Left ventricle myocardium inferior (tissue), 1 donor: ENCODE measurements at regions not wholly inside any gene's neighbourhood (a gene's known extent, or its start where the extent isn't known, plus 50 kb on each side); places are given as distances from the start of the nearest gene placed in this dataset.

Source experiments
- DNase-seq: peaks from one replicate; pipeline ENCODE4 v3.0.0-alpha.2; 2020
- H3K27ac ChIP-seq: fragments of 200-600 bp; replicated peaks from 2 replicates; pipeline ENCODE4 v1.8.0; 2021
- H3K27me3 ChIP-seq: fragments of 200-600 bp; 2 replicates; pipeline ENCODE4 v1.8.0; 2021; ENCODE audit warnings: low read depth
- H3K36me3 ChIP-seq: fragments of 200-600 bp; 2 replicates; pipeline ENCODE4 v1.8.0; 2021
- H3K4me1 ChIP-seq: fragments of 200-600 bp; 2 replicates; pipeline ENCODE4 v1.8.0; 2021
- H3K4me3 ChIP-seq: fragments of 200-600 bp; 2 replicates; pipeline ENCODE4 v1.8.0; 2021; ENCODE audit warnings: mild to moderate bottlenecking, moderate library complexity
- H3K9me3 ChIP-seq: fragments of 200-600 bp; replicated peaks from 2 replicates; pipeline ENCODE4 v1.8.0; 2021
- intact Hi-C: fragments of 100-400 bp; cut with micrococcal nuclease; formaldehyde crosslinking; loops from one replicate; pipeline ENCODE4 v1.11.0; 2022
- TF ChIP-seq, protein P1 (sequence below): fragments of 200-600 bp; IDR thresholded peaks from 2 replicates; pipeline ENCODE4 v1.8.0; 2021; ENCODE audit warnings: antibody characterized with exemption, mild to moderate bottlenecking, borderline replicate concordance
- donor health status: DM: no; HTN: yes; CAD: no; lungs with severe emphysema.

DNA sequence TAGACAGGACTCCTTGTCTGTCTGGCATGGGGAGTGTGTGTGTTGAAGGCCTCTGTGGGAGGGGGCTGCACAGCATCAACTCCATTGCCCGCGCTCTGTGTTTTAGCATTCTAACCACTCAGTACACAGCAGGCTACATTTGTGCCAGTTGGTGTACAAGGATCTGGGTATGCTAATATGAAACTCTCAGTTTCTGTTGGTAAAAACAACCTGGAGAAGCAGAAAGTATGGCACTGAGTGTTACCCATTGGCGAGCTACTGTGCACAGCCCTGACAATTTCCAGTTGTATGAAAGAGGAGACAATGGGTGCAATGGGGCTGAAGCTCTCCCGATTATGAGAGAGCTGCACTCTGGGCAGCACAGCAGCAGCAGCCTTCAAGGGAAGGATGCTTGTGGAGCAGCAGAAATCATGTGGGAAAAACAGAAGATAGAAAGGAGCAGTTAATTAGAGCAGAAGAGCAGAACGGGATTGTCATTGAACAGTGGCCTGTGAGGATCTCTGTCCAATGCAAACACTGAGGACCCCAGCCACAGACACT, 443.6 kb downstream of the CBLN2 start:
- intact Hi-C loops = no loop called here
- Histone ChIP-seq H3K4me3 (no peak overlapping the region), H3K36me3 (no peaks in the 10 kb centered on the region), H3K27ac (no peak overlapping the region), H3K4me1 (no peaks in the 10 kb centered on the region), H3K27me3 (no peaks in the 10 kb centered on the region), H3K9me3 (no peaks in the 10 kb centered on the region)
- TF ChIP-seq, protein P1, sequence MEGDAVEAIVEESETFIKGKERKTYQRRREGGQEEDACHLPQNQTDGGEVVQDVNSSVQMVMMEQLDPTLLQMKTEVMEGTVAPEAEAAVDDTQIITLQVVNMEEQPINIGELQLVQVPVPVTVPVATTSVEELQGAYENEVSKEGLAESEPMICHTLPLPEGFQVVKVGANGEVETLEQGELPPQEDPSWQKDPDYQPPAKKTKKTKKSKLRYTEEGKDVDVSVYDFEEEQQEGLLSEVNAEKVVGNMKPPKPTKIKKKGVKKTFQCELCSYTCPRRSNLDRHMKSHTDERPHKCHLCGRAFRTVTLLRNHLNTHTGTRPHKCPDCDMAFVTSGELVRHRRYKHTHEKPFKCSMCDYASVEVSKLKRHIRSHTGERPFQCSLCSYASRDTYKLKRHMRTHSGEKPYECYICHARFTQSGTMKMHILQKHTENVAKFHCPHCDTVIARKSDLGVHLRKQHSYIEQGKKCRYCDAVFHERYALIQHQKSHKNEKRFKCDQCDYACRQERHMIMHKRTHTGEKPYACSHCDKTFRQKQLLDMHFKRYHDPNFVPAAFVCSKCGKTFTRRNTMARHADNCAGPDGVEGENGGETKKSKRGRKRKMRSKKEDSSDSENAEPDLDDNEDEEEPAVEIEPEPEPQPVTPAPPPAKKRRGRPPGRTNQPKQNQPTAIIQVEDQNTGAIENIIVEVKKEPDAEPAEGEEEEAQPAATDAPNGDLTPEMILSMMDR = no peak
- DNase-seq = no peak

DNA sequence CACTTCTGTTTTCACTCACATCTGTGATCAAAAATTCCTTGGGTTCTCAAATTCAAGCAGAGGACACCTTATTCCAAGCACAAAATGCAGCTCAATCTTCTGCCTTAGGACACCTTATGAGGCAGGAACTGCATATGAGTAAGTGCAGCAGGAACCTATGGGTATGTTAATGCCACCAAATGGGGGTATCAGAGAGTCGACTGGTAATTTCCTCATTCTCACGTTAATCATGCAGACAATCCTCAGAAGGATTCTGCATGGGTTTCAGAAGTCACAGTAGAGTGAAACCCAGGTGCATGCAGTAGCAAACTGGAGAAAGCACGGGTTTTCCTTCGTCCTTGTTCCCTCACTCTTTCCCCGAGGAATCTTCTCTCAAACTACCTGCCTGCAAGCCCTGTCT, 452.8 kb downstream of the CBLN2 start:
- TF ChIP-seq, protein P1 = no peak
- Histone ChIP-seq H3K9me3 (no peaks in the 10 kb centered on the region), H3K27ac (no peak overlapping the region), H3K36me3 (no peaks in the 10 kb centered on the region), H3K27me3 (no peaks in the 10 kb centered on the region), H3K4me1 (no peaks in the 10 kb centered on the region), H3K4me3 (no peak overlapping the region)
- intact Hi-C loops = no loop called here
- DNase-seq = no peak

DNA sequence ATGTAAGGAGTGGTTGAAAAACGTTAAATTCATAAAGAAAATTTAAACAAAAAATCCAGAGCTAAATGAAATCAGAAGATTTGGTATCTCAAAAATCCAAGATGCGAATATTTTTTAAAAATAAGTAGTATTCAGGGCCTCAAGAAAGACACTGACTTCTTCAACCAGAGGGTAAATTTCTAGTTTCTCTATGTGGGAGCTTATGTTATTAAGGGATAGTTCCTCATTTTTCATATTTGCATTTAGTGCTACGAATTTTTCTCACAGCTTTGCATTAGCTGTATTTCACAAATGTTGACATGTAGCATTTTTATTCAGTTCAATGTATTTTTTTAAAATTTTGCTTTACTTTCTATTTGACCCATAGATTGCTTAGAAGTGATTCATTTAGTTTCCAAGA, 454.7 kb downstream of the CBLN2 start:
- H3K27ac ChIP-seq = no peak overlapping the region
- no peak for DNase-seq
- no peak overlapping the region for H3K4me3 ChIP-seq
- TF ChIP-seq, protein P1 = no peak
- no peaks in the 10 kb centered on the region for H3K9me3 ChIP-seq
- H3K4me1 ChIP-seq = no peaks in the 10 kb centered on the region
- H3K36me3 ChIP-seq = no peaks in the 10 kb centered on the region
- intact Hi-C loops = no loop called here
- no peaks in the 10 kb centered on the region for H3K27me3 ChIP-seq

DNA sequence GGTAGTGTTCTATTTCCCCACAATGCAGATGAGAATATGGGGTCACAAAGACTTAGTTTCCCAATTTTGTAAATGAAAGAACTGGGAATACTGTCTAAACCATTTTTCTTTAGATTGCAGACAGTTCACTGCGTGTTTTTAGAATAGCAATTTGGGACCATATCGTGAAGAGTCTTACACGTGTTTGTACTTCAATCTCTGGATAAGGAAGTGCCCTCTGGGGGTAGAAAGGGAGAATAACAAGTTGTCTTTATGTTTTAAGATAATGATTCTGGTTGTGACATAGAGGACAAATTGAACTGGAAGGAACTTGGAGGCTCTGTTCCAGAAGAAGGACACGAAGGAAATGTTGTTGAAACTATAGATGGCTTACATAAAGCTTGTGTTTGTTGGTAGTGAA, 457.7 kb downstream of the CBLN2 start:
- Histone ChIP-seq H3K9me3 (peaks cover 9% of the 10 kb centered on the region), H3K36me3 (no peaks in the 10 kb centered on the region), H3K4me3 (no peak overlapping the region), H3K27me3 (no peaks in the 10 kb centered on the region), H3K27ac (no peak overlapping the region), H3K4me1 (no peaks in the 10 kb centered on the region)
- TF ChIP-seq, protein P1 = peak; percentile 20
- intact Hi-C loops = no loop called here
- no peak for DNase-seq

DNA sequence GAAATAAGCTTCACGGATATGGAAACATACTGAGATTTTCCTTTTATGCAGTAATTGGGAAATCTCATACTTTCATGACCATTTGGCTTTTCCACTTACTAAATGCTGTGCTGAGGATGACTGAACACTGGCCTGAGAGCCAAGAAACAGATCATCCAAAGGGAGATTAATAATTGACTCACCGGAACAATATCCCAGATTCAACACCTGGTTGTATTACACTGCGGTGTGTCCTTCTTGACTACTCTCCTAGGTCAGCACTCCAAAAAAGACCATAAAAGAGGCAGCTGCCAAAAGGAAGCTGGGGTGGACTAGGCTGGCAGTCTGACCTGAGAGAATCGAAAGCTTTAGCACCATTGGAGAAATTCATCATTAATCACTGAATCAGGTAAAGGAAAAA, 469.1 kb downstream of the CBLN2 start:
- no peak for DNase-seq
- TF ChIP-seq, protein P1 = no peak
- H3K4me3 ChIP-seq = no peak overlapping the region
- peaks cover 31% of the 10 kb centered on the region for H3K9me3 ChIP-seq
- no peaks in the 10 kb centered on the region for H3K4me1 ChIP-seq
- no peaks in the 10 kb centered on the region for H3K36me3 ChIP-seq
- H3K27me3 ChIP-seq = no peaks in the 10 kb centered on the region
- H3K27ac ChIP-seq = no peak overlapping the region
- intact Hi-C loops = no loop called here

DNA sequence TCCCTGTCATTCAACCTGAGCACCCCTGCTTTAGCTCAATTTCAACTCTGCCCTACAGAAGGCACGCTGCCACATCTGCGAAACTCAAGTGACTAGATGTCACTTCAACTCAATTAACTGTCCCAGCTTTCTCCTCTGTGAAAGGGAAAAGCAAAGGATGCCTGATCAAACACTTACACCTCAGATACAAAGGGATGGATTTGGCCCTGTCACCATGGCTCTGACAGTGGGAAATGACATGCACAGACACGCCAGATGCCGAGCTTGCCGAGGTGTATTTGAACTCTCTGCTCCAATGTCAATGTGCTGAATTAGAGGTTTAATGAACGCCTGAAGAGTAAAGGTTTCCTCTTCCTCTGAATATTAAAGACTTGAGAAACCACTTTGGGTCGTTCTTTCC, 481.1 kb downstream of the CBLN2 start:
- H3K27ac ChIP-seq = no peak overlapping the region
- H3K36me3 ChIP-seq = no peaks in the 10 kb centered on the region
- H3K27me3 ChIP-seq = no peaks in the 10 kb centered on the region
- no peak for DNase-seq
- no peaks in the 10 kb centered on the region for H3K4me1 ChIP-seq
- H3K9me3 ChIP-seq = no peaks in the 10 kb centered on the region
- H3K4me3 ChIP-seq = no peak overlapping the region
- TF ChIP-seq, protein P1 = no peak
- intact Hi-C loops = no loop called here
